K562 (cell line): ENCODE measurements at regions not wholly inside any gene's neighbourhood (a gene's known extent, or its start where the extent isn't known, plus 50 kb on each side); places are given as distances from the start of the nearest gene placed in this dataset.
A peak's percentile ranks its signal among the peaks of the same experiment; 100 is the strongest.

Experiments used
- ATAC-seq: fragments of 200-7000 bp; cut with Tn5 transposase; 3 replicates; pipeline ENCODE4 v1.9.1; 2020; ENCODE audit warnings: moderate library complexity
- BruUV-seq: library from RNA; stranded (reverse); fragments of 400-500 nt; replicated peaks from 2 replicates; lab custom pipeline; 2021; lab: Mats Ljungman, UMichigan
- CTCF ChIA-PET: fragments of 300-600 bp; formaldehyde crosslinking; extraction: SDS; loops from one replicate; lab custom pipeline; 2021; ENCODE audit warnings: low intra/inter-chr PET ratio; lab: Yijun Ruan, JAX
- POLR2A ChIA-PET: fragments of 300-600, 350-650 bp; sonication (Branson Sonifier 250); formaldehyde crosslinking; extraction: SDS; loops from one replicate; lab custom pipeline; 2021; ENCODE audit warnings: antibody characterized with exemption, inconsistent platforms; lab: Yijun Ruan, JAX
- DNase-seq, 4 experiments: peaks; one replicate each; pipeline versions ENCODE4 v3.0.0 to v3.0.0-alpha.2; 2011 to 2018; ENCODE audit warnings: low spot score in 3 of 4, mixed read lengths in 3 of 4; ENCODE audit errors: extremely low read depth in 1 of 4
- FAIRE-seq: peaks from 2 replicates; lab custom pipeline; 2011; peaks lifted over from hg19 to GRCh38; lab: Jason Lieb, UNC
- H2AFZ ChIP-seq: 2 replicates; pipeline ENCODE4 v1.6.0; 2011; ENCODE audit warnings: low read depth, low read length, control low read depth, inconsistent platforms
- H3K27ac ChIP-seq: fragments of 200-600 bp; 3 replicates; pipeline ENCODE4 v1.8.0; 2011; ENCODE audit warnings: low read depth, mild to moderate bottlenecking, control low read depth, inconsistent platforms, low read length, moderate library complexity, mixed read lengths; ENCODE audit errors: extremely low read depth
- H3K27me3 ChIP-seq, 2 experiments: fragments of 300-600 bp in 1 of 2; 2 replicates in 1 of 2; 3 replicates in 1 of 2; pipeline versions ENCODE4 v1.6.0 to v1.8.0; 2011; ENCODE audit warnings: inconsistent platforms in 2 of 2, low read length in 2 of 2, mild to moderate bottlenecking in 1 of 2, mixed read lengths in 1 of 2, moderate library complexity in 1 of 2; ENCODE audit not compliant: control insufficient read depth in 2 of 2, insufficient read depth in 2 of 2
- H3K36me3 ChIP-seq: fragments of 300-600 bp; 3 replicates; pipeline ENCODE4 v1.8.0; 2011; ENCODE audit warnings: mild to moderate bottlenecking, low read length, inconsistent platforms; ENCODE audit not compliant: control insufficient read depth, insufficient read depth
- H3K4me1 ChIP-seq, 2 experiments: fragments of 200-600 bp in 1 of 2; replicated peaks in 1 of 2; 2 replicates in 1 of 2; 3 replicates in 1 of 2; pipeline versions ENCODE4 v1.5.1 to v1.8.0; 2011; ENCODE audit warnings: inconsistent platforms in 2 of 2, low read length in 2 of 2, mild to moderate bottlenecking in 1 of 2, mixed read lengths in 1 of 2, moderate library complexity in 1 of 2; ENCODE audit not compliant: control insufficient read depth in 2 of 2, insufficient read depth in 2 of 2
- H3K4me2 ChIP-seq: 2 replicates; pipeline ENCODE4 v1.6.1; 2011; ENCODE audit warnings: low read length, control low read depth, inconsistent platforms, mixed read lengths; ENCODE audit not compliant: insufficient read depth
- H3K4me3 ChIP-seq: fragments of 200-600 bp; sonication (generic), shearing (Covaris generic); 2 replicates; pipeline ENCODE4 v1.5.1; 2016; ENCODE audit warnings: control low read depth, inconsistent platforms
- H3K79me2 ChIP-seq: fragments of 200-600 bp; 3 replicates; pipeline ENCODE4 v1.8.0; 2011; ENCODE audit warnings: low read length, inconsistent platforms; ENCODE audit not compliant: control insufficient read depth, insufficient read depth
- H3K9ac ChIP-seq, 2 experiments: 2 replicates each; pipeline versions ENCODE4 v1.6.0 to v1.6.1; 2011; ENCODE audit warnings: low read depth in 2 of 2, low read length in 2 of 2, control low read depth in 1 of 2, inconsistent platforms in 1 of 2, mild to moderate bottlenecking in 1 of 2, mixed read lengths in 1 of 2; ENCODE audit not compliant: insufficient read depth in 1 of 2
- H3K9me1 ChIP-seq: one replicate; pipeline ENCODE4 v1.6.0; 2011; ENCODE audit warnings: inconsistent platforms, mild to moderate bottlenecking, low read length, moderate library complexity; ENCODE audit not compliant: control insufficient read depth, insufficient read depth
- H3K9me3 ChIP-seq: replicated peaks from 2 replicates; pipeline ENCODE4 v1.5.1; 2011; ENCODE audit warnings: low read depth, low read length, inconsistent platforms; ENCODE audit not compliant: control insufficient read depth, insufficient read depth
- H4K20me1 ChIP-seq: replicated peaks from 2 replicates; pipeline ENCODE4 v1.6.1; 2011; ENCODE audit warnings: low read length, inconsistent platforms, mixed read lengths; ENCODE audit not compliant: control insufficient read depth, insufficient read depth
- ATF2 ChIP-seq: sonication (generic); formaldehyde crosslinking; IDR thresholded peaks from 2 replicates; pipeline ENCODE4 v1.8.1; 2022; ENCODE audit warnings: missing genetic modification reagents
- ATF3 ChIP-seq, 2 experiments: fragments of 450-650 bp in 1 of 2; sonication (generic) in 1 of 2; formaldehyde crosslinking in 1 of 2; IDR thresholded peaks in 1 of 2; conservative IDR thresholded peaks in 1 of 2; 2 replicates each; pipeline versions ENCODE4 v1.6.1 to v1.8.1; 2016 to 2023; ENCODE audit warnings: mild to moderate bottlenecking in 2 of 2, moderate library complexity in 2 of 2, inconsistent platforms in 1 of 2, missing genetic modification reagents in 1 of 2
- ATF7 ChIP-seq: fragments of 450-650 bp; IDR thresholded peaks from 2 replicates; pipeline ENCODE4 v1.7.1; 2014; ENCODE audit warnings: mild to moderate bottlenecking, moderate library complexity
- CBX8 ChIP-seq: fragments of 200-600 bp; sonication (generic); IDR thresholded peaks from 2 replicates; pipeline ENCODE4 v1.6.1; 2012; ENCODE audit warnings: borderline replicate concordance, mixed run types, low read depth, mild to moderate bottlenecking, moderate library complexity, mixed read lengths, low read length, control low read depth, inconsistent platforms; ENCODE audit not compliant: poor library complexity, severe bottlenecking; ENCODE audit errors: extremely low read depth
- ELK3 ChIP-seq: fragments of 450-650 bp; formaldehyde crosslinking; IDR thresholded peaks from 2 replicates; pipeline ENCODE4 v1.4.0; 2020; ENCODE audit warnings: mild to moderate bottlenecking
- HNRNPL ChIP-seq: fragments of 200-400 bp; formaldehyde crosslinking; IDR thresholded peaks from 2 replicates; pipeline ENCODE4 v1.6.1; 2017; ENCODE audit warnings: low read depth, mild to moderate bottlenecking, low read length
- MEF2A ChIP-seq: IDR thresholded peaks from 2 replicates; pipeline ENCODE4 v1.6.1; 2011; ENCODE audit warnings: low read depth, mild to moderate bottlenecking, low read length, moderate library complexity; ENCODE audit not compliant: control insufficient read depth
- MYNN ChIP-seq, 2 experiments: sonication (generic); formaldehyde crosslinking in 1 of 2; IDR thresholded peaks; 2 replicates each; pipeline versions ENCODE4 v1.5.0 to v1.6.1; 2016 to 2020; ENCODE audit warnings: antibody characterized with exemption in 1 of 2, missing genetic modification reagents in 1 of 2
- THAP7 ChIP-seq: fragments of 250-450 bp; sonication (Bioruptor Pico); IDR thresholded peaks from 2 replicates; pipeline ENCODE4 v1.5.0; 2021
- ZNF324 ChIP-seq: fragments of 250-450 bp; sonication (Bioruptor Pico); IDR thresholded peaks from 2 replicates; pipeline ENCODE4 v1.4.0; 2020; ENCODE audit warnings: mild to moderate bottlenecking
- WGBS: fragments of 100-300 bp; shearing (Covaris generic); methylation state at CpG from one replicate; pipeline ENCODE4 v1.1.6; 2016; ENCODE audit warnings: low coverage, mixed read lengths; ENCODE audit not compliant: insufficient coverage; ENCODE audit errors: missing lambda C conversion rate; 5-methylcytosine and 5-hydroxymethylcytosine counted together
- in situ Hi-C: fragments of 300-500 bp; cut with MboI; formaldehyde crosslinking; loops from 4 replicates; pipeline ENCODE4 v1.15.0; 2018; ENCODE audit warnings: inconsistent platforms, mixed read lengths
- intact Hi-C: fragments of 100-400 bp; cut with micrococcal nuclease; formaldehyde crosslinking; loops from 2 replicates; pipeline ENCODE4 v1.14.2; 2022

- TF ChIP-seq ATF2 (peak; percentile 69; the same call in 1 of the 2 replicates), ATF7 (peak; percentile 95), HNRNPL (no peak), ATF3 (IDR thresholded peaks at IDR 0.05) (peak; percentile 84), ATF3 (CRISPR knock-in tag; conservative IDR thresholded peaks at IDR 0.05) (no peak)
- TF ChIP-seq, all 486 proteins: peak for 12
Observed at GRCh38 chr14:65940056-65940735, 527.7 kb downstream of the FUT8 start (continued).

- H2AFZ ChIP-seq: no peak overlapping the region
- H3K9me1 ChIP-seq: peaks cover 2% of the 10 kb centered on the region
- H3K4me1 ChIP-seq: no peaks in the 10 kb centered on the region
- in situ Hi-C loops (no loop called here), intact Hi-C loops (no loop called here)
- no peak for TF ChIP-seq CBX8
- TF ChIP-seq THAP7 (CRISPR knock-in tag): no peak
- TF ChIP-seq ELK3 (CRISPR knock-in tag): no peak
- TF ChIP-seq MEF2A: no peak
- no peak for TF ChIP-seq ZNF324 (CRISPR knock-in tag)
- TF ChIP-seq MYNN (IDR thresholded peaks at IDR 0.05): no peak
- no peak for TF ChIP-seq MYNN (CRISPR knock-in tag; IDR thresholded peaks at IDR 0.05)
- no peaks in the 10 kb centered on the region for H3K79me2 ChIP-seq
- POLR2A ChIA-PET: no interaction called here
- H3K4me2 ChIP-seq: no peak overlapping the region
- no peak overlapping the region for H3K9ac ChIP-seq
- no peak for ATAC-seq
- no peak for FAIRE-seq
- H3K27ac ChIP-seq: no peak overlapping the region
- H3K9me3 ChIP-seq: no peaks in the 10 kb centered on the region
- H4K20me1 ChIP-seq: no peaks in the 10 kb centered on the region
- no TSS peak for BruUV-seq
- 3% methylated on average over 3 of the region's 4 CpGs for WGBS
- H3K27me3 ChIP-seq: no peaks in the 10 kb centered on the region
- CTCF ChIA-PET: no interaction called here
- DNase-seq: no peak
- H3K4me3 ChIP-seq: no peak overlapping the region
- H3K36me3 ChIP-seq: no peaks in the 10 kb centered on the region
Observed at GRCh38 chr14:65941091-65941490, 528.6 kb downstream of the FUT8 start.
